AG04450 (cell line): ENCODE measurements at regions not wholly inside any gene's neighbourhood (a gene's known extent, or its start where the extent isn't known, plus 50 kb on each side); places are given as distances from the start of the nearest gene placed in this dataset.

ENCODE experiments used
- CTCF ChIA-PET: fragments of 300-600, 350-600 bp; formaldehyde crosslinking; extraction: SDS; loops from one replicate; lab custom pipeline; 2022; ENCODE audit warnings: antibody characterized with exemption, inconsistent platforms; lab: Charles Lee
- POLR2A ChIA-PET: fragments of 350-600 bp; formaldehyde crosslinking; extraction: SDS; loops from one replicate; lab custom pipeline; 2021; ENCODE audit warnings: antibody characterized with exemption, inconsistent platforms; lab: Yijun Ruan, JAX
- DNase-seq: peaks from one replicate; pipeline ENCODE4 v3.0.0-alpha.2; 2011; ENCODE audit warnings: low read depth, low spot score
- H3K27ac ChIP-seq: one replicate; pipeline ENCODE4 v1.5.1; 2012; ENCODE audit warnings: low read depth, low read length, control low read depth
- H3K27me3 ChIP-seq: one replicate; pipeline ENCODE4 v1.6.0; 2012; ENCODE audit warnings: low read length; ENCODE audit not compliant: control insufficient read depth, insufficient read depth
- H3K4me3 ChIP-seq: 2 replicates; pipeline ENCODE4 v1.5.1; 2011; ENCODE audit warnings: mild to moderate bottlenecking, low read depth, low read length, control low read depth
- H3K9me3 ChIP-seq: 2 replicates; pipeline ENCODE4 v1.5.1; 2012; ENCODE audit warnings: low read length; ENCODE audit not compliant: control insufficient read depth, insufficient read depth
- CTCF ChIP-seq: IDR thresholded peaks from 2 replicates; pipeline ENCODE4 v1.5.1; 2011; ENCODE audit warnings: low read depth, low read length, control low read depth, inconsistent platforms

- ChIA-PET CTCF (no interaction called here), POLR2A (no interaction called here)
- H3K4me3 ChIP-seq, result no peak overlapping the region
- no peak for TF ChIP-seq CTCF
- H3K27ac ChIP-seq, result no peak overlapping the region
- no peak for DNase-seq
- H3K27me3 ChIP-seq, result peaks cover 12% of the 10 kb centered on the region
- no peaks in the 10 kb centered on the region for H3K9me3 ChIP-seq
Observed at GRCh38 chr3:70571696-70572095, 259.3 kb upstream of the MDFIC2 start.

- no peak for TF ChIP-seq CTCF
- no peak overlapping the region for H3K27ac ChIP-seq
- DNase-seq, result no peak
- H3K27me3 ChIP-seq, result peaks cover 12% of the 10 kb centered on the region
- ChIA-PET CTCF (no interaction called here), POLR2A (no interaction called here)
- no peak overlapping the region for H3K4me3 ChIP-seq
- H3K9me3 ChIP-seq, result no peaks in the 10 kb centered on the region
Observed at GRCh38 chr3:70570584-70570983, 258.1 kb upstream of the MDFIC2 start.

GRCh38 chr3:70568626-70569025 lies 256.2 kb upstream of the MDFIC2 start:
- Histone ChIP-seq H3K9me3 (no peaks in the 10 kb centered on the region), H3K4me3 (no peak overlapping the region), H3K27ac (no peak overlapping the region), H3K27me3 (peaks cover 16% of the 10 kb centered on the region)
- POLR2A ChIA-PET, result no interaction called here
- CTCF ChIA-PET, result no interaction called here
- no peak for DNase-seq
- no peak for TF ChIP-seq CTCF

- Histone ChIP-seq H3K27ac (no peak overlapping the region), H3K27me3 (peaks cover 16% of the 10 kb centered on the region), H3K9me3 (no peaks in the 10 kb centered on the region), H3K4me3 (no peak overlapping the region)
- no peak for TF ChIP-seq CTCF
- no peak for DNase-seq
- POLR2A ChIA-PET, result no interaction called here
- CTCF ChIA-PET, result no interaction called here
Observed at GRCh38 chr3:70565861-70566260, 253.4 kb upstream of the MDFIC2 start.

- no peak for DNase-seq
- Histone ChIP-seq H3K27me3 (peaks cover 16% of the 10 kb centered on the region), H3K9me3 (no peaks in the 10 kb centered on the region), H3K27ac (no peak overlapping the region), H3K4me3 (no peak overlapping the region)
- TF ChIP-seq CTCF, result no peak
- CTCF ChIA-PET, result interaction anchor here (2.5 kb wide), 1 partner anchor 14 kb away, joined by 16 read pairs; no protein-coding TSS in a partner anchor
- POLR2A ChIA-PET, result no interaction called here
Observed at GRCh38 chr3:70564552-70564951, 252.1 kb upstream of the MDFIC2 start.
